AG08395 (cell line): ENCODE measurements at regions not wholly inside any gene's neighbourhood (a gene's known extent, or its start where the extent isn't known, plus 50 kb on each side); places are given as distances from the start of the nearest gene placed in this dataset.

Experiments used
- DNase-seq: peaks from one replicate; pipeline ENCODE4 v3.0.0; 2012; ENCODE audit warnings: mixed read lengths, low spot score

DNA sequence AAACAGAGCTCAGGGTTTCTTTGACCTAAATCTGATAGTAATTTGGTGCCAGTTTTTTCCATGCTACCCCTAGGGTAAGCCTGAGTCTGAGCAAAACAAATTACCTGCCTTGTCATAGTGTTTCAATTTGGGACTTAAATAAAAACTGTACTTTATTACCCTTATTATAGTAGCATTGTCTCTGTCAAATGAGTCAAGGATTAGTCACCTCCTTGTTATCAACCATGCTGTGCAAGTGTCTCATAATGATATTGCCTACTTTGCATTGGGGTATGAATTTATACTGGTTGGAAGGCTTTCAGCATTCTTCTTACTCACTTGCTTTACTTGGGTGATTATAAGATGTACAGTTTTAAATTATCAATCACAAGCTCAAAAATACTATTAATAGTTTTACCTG is 380.0 kb downstream of the LRFN5 start:
- no peak for DNase-seq

DNA sequence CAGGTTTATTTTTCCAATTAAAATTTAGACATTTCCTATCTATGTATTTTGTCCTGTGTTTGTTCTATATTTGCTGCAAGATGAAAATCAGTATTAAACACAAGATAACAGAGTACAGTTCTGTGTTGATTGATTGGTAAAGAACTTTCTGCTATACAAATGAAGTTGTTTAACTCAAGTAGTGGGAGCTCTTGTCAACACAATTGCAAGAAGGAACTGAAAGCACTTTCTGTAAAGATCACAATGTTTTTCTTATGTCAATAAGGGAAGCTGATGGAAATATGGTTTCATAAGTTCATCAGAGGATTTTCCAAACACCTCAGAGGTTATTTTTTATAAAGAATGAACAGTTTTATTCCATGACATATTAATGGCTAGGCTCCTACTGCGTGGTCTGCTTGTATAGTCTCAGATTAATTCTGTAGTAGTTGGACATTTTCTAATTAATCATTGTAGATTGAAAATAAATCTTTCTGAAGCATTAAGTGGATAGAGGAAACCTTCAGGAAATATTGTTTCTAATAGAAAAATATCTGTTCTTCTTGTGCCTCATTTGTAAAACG is 379.5 kb downstream of the LRFN5 start:
- no peak for DNase-seq

DNA sequence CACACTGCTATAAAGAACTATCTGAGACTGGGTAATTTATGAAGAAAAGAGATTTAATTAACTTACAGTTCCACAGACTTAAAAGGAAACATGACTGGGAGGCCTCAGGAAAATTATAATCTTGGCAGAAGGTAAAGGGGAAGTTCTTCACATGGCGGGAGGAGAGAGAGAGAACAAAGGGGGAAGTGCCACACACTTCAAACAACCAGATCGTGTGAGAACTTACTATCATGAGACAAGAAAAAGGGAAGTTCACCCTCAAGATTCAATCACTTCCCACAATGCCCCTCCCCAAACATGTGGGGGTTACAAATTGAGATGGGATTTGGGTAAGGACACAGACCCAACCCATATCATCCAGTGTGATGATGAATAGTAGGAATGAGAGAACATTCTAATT is 366.5 kb downstream of the LRFN5 start:
- no peak for DNase-seq

DNA sequence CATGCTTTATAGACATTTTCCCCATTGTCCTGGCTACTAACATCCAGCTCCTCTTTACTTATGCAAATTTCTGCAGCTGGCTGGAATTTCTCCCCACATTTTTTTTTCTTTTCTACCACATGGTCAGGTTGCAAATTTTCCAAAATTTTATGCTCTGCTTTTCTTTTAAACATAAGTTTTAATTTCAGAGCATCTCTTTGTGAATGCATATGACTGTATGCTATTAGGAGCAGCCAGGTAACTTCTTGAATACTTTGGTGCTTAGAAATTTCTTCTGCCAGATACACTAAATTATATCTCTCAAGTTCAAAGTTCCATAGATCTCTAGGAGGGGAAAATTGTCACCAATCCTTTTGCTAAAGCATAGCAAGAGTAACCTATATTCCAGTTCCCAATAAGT is 365.9 kb downstream of the LRFN5 start:
- DNase-seq = no peak

DNA sequence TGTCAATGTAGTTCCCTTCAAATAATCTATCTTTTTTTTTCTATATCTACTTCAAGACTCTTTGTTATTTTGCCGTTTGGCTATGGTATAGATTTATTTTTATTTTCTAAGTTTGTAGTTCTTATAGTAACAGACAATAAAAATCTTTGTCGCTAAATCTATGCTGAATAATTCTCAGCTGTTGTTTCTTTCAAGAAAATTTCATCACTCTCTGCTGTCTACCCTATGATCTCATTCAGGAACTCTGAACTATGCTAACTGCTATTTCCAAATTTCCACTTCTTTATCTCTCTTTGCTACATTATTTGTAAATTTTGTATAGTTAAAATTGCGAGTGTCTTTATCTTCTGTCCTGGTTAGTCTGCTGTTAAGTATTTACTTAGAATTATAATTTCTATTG is 353.6 kb downstream of the LRFN5 start:
- DNase-seq = no peak

DNA sequence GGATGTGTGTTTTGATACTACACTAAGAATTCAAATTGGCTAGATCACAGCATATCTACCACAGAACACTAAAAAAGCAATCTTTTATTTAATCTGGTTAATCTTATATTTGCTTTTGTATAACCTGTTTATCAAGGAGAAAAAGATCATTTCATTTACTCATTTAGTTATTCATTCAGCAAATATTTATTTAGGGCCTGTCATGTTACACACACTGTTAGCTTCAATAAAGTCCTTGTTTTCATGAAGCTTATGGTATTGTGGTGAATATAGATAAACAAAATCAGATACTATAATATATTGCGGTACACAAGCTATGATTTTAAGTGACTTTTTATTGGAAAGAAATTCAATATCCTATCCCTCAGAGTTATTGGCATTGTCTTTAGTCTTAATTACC is 350.8 kb downstream of the LRFN5 start:
- no peak for DNase-seq
